ENCODE measurements at regions not wholly inside any gene's neighbourhood (a gene's known extent, or its start where the extent isn't known, plus 50 kb on each side); places are given as distances from the start of the nearest gene placed in this dataset.
"Not testable (repeated sequence)": the region's sequence is repeated elsewhere in the genome, so short reads cannot be mapped to it uniquely, and the experiment has no call there.

- not testable (repeated sequence) for H3K79me2 ChIP-seq (ENCODE audit: insufficient read depth, low read length); H3K27ac ChIP-seq (ENCODE audit: low read depth, low read length); H3K4me3 ChIP-seq (ENCODE audit: insufficient read depth, low read length, poor library complexity, severe bottlenecking); H3K4me2 ChIP-seq (ENCODE audit: low read depth, low read length, poor library complexity, severe bottlenecking); H3K9ac ChIP-seq (ENCODE audit: low read length); H4K20me1 ChIP-seq (ENCODE audit: low read depth, low read length); H3F3A ChIP-seq (ENCODE audit: insufficient read depth); H2AFZ ChIP-seq (ENCODE audit: low read depth, low read length, severe bottlenecking); H3K36me3 ChIP-seq (ENCODE audit: low read length); H3K9me2 ChIP-seq (replicated peaks; ENCODE audit: insufficient read depth, low read length); H3K27me3 ChIP-seq (ENCODE audit: low read length); H3K9me3 ChIP-seq (ENCODE audit: insufficient read depth, low read length)
These were observed 961.7 kb upstream of the ADAMTS5 start for GRCh38 chr21:27928534-27929115.

GRCh38 chr21:27921421-27921820, 954.5 kb upstream of the ADAMTS5 start:
- not testable (repeated sequence) for H3K27me3 ChIP-seq (ENCODE audit: low read length); H3K4me2 ChIP-seq (ENCODE audit: low read depth, low read length, poor library complexity, severe bottlenecking); H3K79me2 ChIP-seq (ENCODE audit: insufficient read depth, low read length); H3K4me3 ChIP-seq (ENCODE audit: insufficient read depth, low read length, poor library complexity, severe bottlenecking); H3F3A ChIP-seq (ENCODE audit: insufficient read depth); H3K9me2 ChIP-seq (replicated peaks; ENCODE audit: insufficient read depth, low read length); H3K9me3 ChIP-seq (ENCODE audit: insufficient read depth, low read length); H3K36me3 ChIP-seq (ENCODE audit: low read length); H2AFZ ChIP-seq (ENCODE audit: low read depth, low read length, severe bottlenecking); H4K20me1 ChIP-seq (ENCODE audit: low read depth, low read length); H3K27ac ChIP-seq (ENCODE audit: low read depth, low read length); H3K9ac ChIP-seq (ENCODE audit: low read length)

GRCh38 chr21:27917966-27918365, 951.1 kb upstream of the ADAMTS5 start:
- not testable (repeated sequence) for H3K36me3 ChIP-seq (ENCODE audit: low read length); H2AFZ ChIP-seq (ENCODE audit: low read depth, low read length, severe bottlenecking); H3K27ac ChIP-seq (ENCODE audit: low read depth, low read length); H3K79me2 ChIP-seq (ENCODE audit: insufficient read depth, low read length); H3K4me2 ChIP-seq (ENCODE audit: low read depth, low read length, poor library complexity, severe bottlenecking); H3K9me3 ChIP-seq (ENCODE audit: insufficient read depth, low read length); H3K27me3 ChIP-seq (ENCODE audit: low read length); H3K9me2 ChIP-seq (replicated peaks; ENCODE audit: insufficient read depth, low read length); H3K4me3 ChIP-seq (ENCODE audit: insufficient read depth, low read length, poor library complexity, severe bottlenecking); H4K20me1 ChIP-seq (ENCODE audit: low read depth, low read length); H3K9ac ChIP-seq (ENCODE audit: low read length); H3F3A ChIP-seq (ENCODE audit: insufficient read depth)

- H3K9me3 ChIP-seq (ENCODE audit: insufficient read depth, low read length); H3K9me2 ChIP-seq (replicated peaks; ENCODE audit: insufficient read depth, low read length); H3F3A ChIP-seq (ENCODE audit: insufficient read depth); H3K79me2 ChIP-seq (ENCODE audit: insufficient read depth, low read length); H3K27ac ChIP-seq (ENCODE audit: low read depth, low read length); H4K20me1 ChIP-seq (ENCODE audit: low read depth, low read length); H2AFZ ChIP-seq (ENCODE audit: low read depth, low read length, severe bottlenecking); H3K4me2 ChIP-seq (ENCODE audit: low read depth, low read length, poor library complexity, severe bottlenecking); H3K27me3 ChIP-seq (ENCODE audit: low read length); H3K4me3 ChIP-seq (ENCODE audit: insufficient read depth, low read length, poor library complexity, severe bottlenecking); H3K36me3 ChIP-seq (ENCODE audit: low read length); H3K9ac ChIP-seq (ENCODE audit: low read length): not testable (repeated sequence)
These were observed 949.4 kb upstream of the ADAMTS5 start for GRCh38 chr21:27916326-27916725.

GRCh38 chr21:27912133-27912532, 945.2 kb upstream of the ADAMTS5 start:
- H3K4me3 ChIP-seq (ENCODE audit: insufficient read depth, low read length, poor library complexity, severe bottlenecking); H3K27me3 ChIP-seq (ENCODE audit: low read length); H3K9ac ChIP-seq (ENCODE audit: low read length); H3K9me2 ChIP-seq (replicated peaks; ENCODE audit: insufficient read depth, low read length); H3K4me2 ChIP-seq (ENCODE audit: low read depth, low read length, poor library complexity, severe bottlenecking); H3K79me2 ChIP-seq (ENCODE audit: insufficient read depth, low read length); H3K9me3 ChIP-seq (ENCODE audit: insufficient read depth, low read length); H3K36me3 ChIP-seq (ENCODE audit: low read length); H3K27ac ChIP-seq (ENCODE audit: low read depth, low read length); H2AFZ ChIP-seq (ENCODE audit: low read depth, low read length, severe bottlenecking); H4K20me1 ChIP-seq (ENCODE audit: low read depth, low read length); H3F3A ChIP-seq (ENCODE audit: insufficient read depth): not testable (repeated sequence)

- H3K36me3 ChIP-seq (ENCODE audit: low read length); H3K4me2 ChIP-seq (ENCODE audit: low read depth, low read length, poor library complexity, severe bottlenecking); H2AFZ ChIP-seq (ENCODE audit: low read depth, low read length, severe bottlenecking); H4K20me1 ChIP-seq (ENCODE audit: low read depth, low read length); H3K9ac ChIP-seq (ENCODE audit: low read length); H3K4me3 ChIP-seq (ENCODE audit: insufficient read depth, low read length, poor library complexity, severe bottlenecking); H3K9me2 ChIP-seq (replicated peaks; ENCODE audit: insufficient read depth, low read length); H3K27me3 ChIP-seq (ENCODE audit: low read length); H3F3A ChIP-seq (ENCODE audit: insufficient read depth); H3K9me3 ChIP-seq (ENCODE audit: insufficient read depth, low read length); H3K79me2 ChIP-seq (ENCODE audit: insufficient read depth, low read length); H3K27ac ChIP-seq (ENCODE audit: low read depth, low read length): not testable (repeated sequence)
These were observed 942.6 kb upstream of the ADAMTS5 start for GRCh38 chr21:27909487-27909886.

- H3F3A ChIP-seq (ENCODE audit: insufficient read depth); H2AFZ ChIP-seq (ENCODE audit: low read depth, low read length, severe bottlenecking); H4K20me1 ChIP-seq (ENCODE audit: low read depth, low read length); H3K27me3 ChIP-seq (ENCODE audit: low read length); H3K27ac ChIP-seq (ENCODE audit: low read depth, low read length); H3K79me2 ChIP-seq (ENCODE audit: insufficient read depth, low read length); H3K36me3 ChIP-seq (ENCODE audit: low read length); H3K9ac ChIP-seq (ENCODE audit: low read length); H3K9me3 ChIP-seq (ENCODE audit: insufficient read depth, low read length); H3K4me3 ChIP-seq (ENCODE audit: insufficient read depth, low read length, poor library complexity, severe bottlenecking); H3K9me2 ChIP-seq (replicated peaks; ENCODE audit: insufficient read depth, low read length); H3K4me2 ChIP-seq (ENCODE audit: low read depth, low read length, poor library complexity, severe bottlenecking): not testable (repeated sequence)
These were observed 941.9 kb upstream of the ADAMTS5 start for GRCh38 chr21:27908816-27909215.

GRCh38 chr21:27902904-27903303, 936.0 kb upstream of the ADAMTS5 start:
- H3K9me2 ChIP-seq (replicated peaks; ENCODE audit: insufficient read depth, low read length); H4K20me1 ChIP-seq (ENCODE audit: low read depth, low read length); H3F3A ChIP-seq (ENCODE audit: insufficient read depth); H3K27me3 ChIP-seq (ENCODE audit: low read length); H3K27ac ChIP-seq (ENCODE audit: low read depth, low read length); H3K4me3 ChIP-seq (ENCODE audit: insufficient read depth, low read length, poor library complexity, severe bottlenecking); H2AFZ ChIP-seq (ENCODE audit: low read depth, low read length, severe bottlenecking); H3K36me3 ChIP-seq (ENCODE audit: low read length); H3K79me2 ChIP-seq (ENCODE audit: insufficient read depth, low read length); H3K9ac ChIP-seq (ENCODE audit: low read length); H3K9me3 ChIP-seq (ENCODE audit: insufficient read depth, low read length); H3K4me2 ChIP-seq (ENCODE audit: low read depth, low read length, poor library complexity, severe bottlenecking): not testable (repeated sequence)
